ENCODE measurements at regions not wholly inside any gene's neighbourhood (a gene's known extent, or its start where the extent isn't known, plus 50 kb on each side); places are given as distances from the start of the nearest gene placed in this dataset.

GRCh38 chr10:130994845-130995244 is 316.7 kb downstream of the TCERG1L start:
- no peak for DNase-seq (ENCODE audit: low read depth in 2 of 2)

- no peak for DNase-seq (ENCODE audit: low read depth in 2 of 2)
Observed at GRCh38 chr10:130997267-130998045, 314.1 kb downstream of the TCERG1L start.

GRCh38 chr10:130998046-130998435 is 313.5 kb downstream of the TCERG1L start:
- DNase-seq (ENCODE audit: low read depth in 2 of 2): no peak

- DNase-seq (ENCODE audit: low read depth in 2 of 2): no peak
Observed at GRCh38 chr10:130998642-130999041, 312.9 kb downstream of the TCERG1L start.

GRCh38 chr10:130999376-131000202 is 311.9 kb downstream of the TCERG1L start:
- DNase-seq (ENCODE audit: low read depth in 2 of 2): no peak

- no peak for DNase-seq (ENCODE audit: low read depth in 2 of 2)
Observed at GRCh38 chr10:131000244-131000643, 311.3 kb downstream of the TCERG1L start.

GRCh38 chr10:131000743-131001142 is 310.8 kb downstream of the TCERG1L start:
- DNase-seq (ENCODE audit: low read depth in 2 of 2): no peak

- DNase-seq (ENCODE audit: low read depth in 2 of 2): no peak
Observed at GRCh38 chr10:131001438-131001837, 310.1 kb downstream of the TCERG1L start.

- DNase-seq (ENCODE audit: low read depth in 2 of 2): no peak
Observed at GRCh38 chr10:131002031-131002861, 309.3 kb downstream of the TCERG1L start.

GRCh38 chr10:131003455-131003854 is 308.1 kb downstream of the TCERG1L start:
- no peak for DNase-seq (ENCODE audit: low read depth in 2 of 2)

GRCh38 chr10:131004276-131004675 is 307.2 kb downstream of the TCERG1L start:
- no peak for DNase-seq (ENCODE audit: low read depth in 2 of 2)

GRCh38 chr10:131006458-131007256 is 304.9 kb downstream of the TCERG1L start:
- no peak for DNase-seq (ENCODE audit: low read depth in 2 of 2)

GRCh38 chr10:131009791-131010190 is 301.7 kb downstream of the TCERG1L start:
- DNase-seq (ENCODE audit: low read depth in 2 of 2): no peak

GRCh38 chr10:131010965-131011575 is 300.5 kb downstream of the TCERG1L start:
- no peak for DNase-seq (ENCODE audit: low read depth in 2 of 2)

- no peak for DNase-seq (ENCODE audit: low read depth in 2 of 2)
Observed at GRCh38 chr10:131011936-131012640, 299.4 kb downstream of the TCERG1L start.

- DNase-seq (ENCODE audit: low read depth in 2 of 2): no peak
Observed at GRCh38 chr10:131012641-131012985, 298.9 kb downstream of the TCERG1L start.

- DNase-seq (ENCODE audit: low read depth in 2 of 2): no peak
Observed at GRCh38 chr10:131013281-131013912, 298.1 kb downstream of the TCERG1L start.

- no peak for DNase-seq (ENCODE audit: low read depth in 2 of 2)
Observed at GRCh38 chr10:131014271-131014670, 297.2 kb downstream of the TCERG1L start.

GRCh38 chr10:131015271-131015670 is 296.2 kb downstream of the TCERG1L start:
- no peak for DNase-seq (ENCODE audit: low read depth in 2 of 2)

- DNase-seq (ENCODE audit: low read depth in 2 of 2): no peak
Observed at GRCh38 chr10:131016556-131016955, 295.0 kb downstream of the TCERG1L start.

All from activated CD8-positive, alpha-beta memory T cell treated with anti-CD3 and anti-CD28 coated beads for 4 hours (primary cell).